Right atrium auricular region (tissue), 2 donors: ENCODE measurements at regions not wholly inside any gene's neighbourhood (a gene's known extent, or its start where the extent isn't known, plus 50 kb on each side); places are given as distances from the start of the nearest gene placed in this dataset.
A peak's percentile ranks its signal among the peaks of the same experiment; 100 is the strongest.

Source experiments
- DNase-seq: peaks from one replicate; pipeline ENCODE4 v3.0.0-alpha.2; 2019; ENCODE audit warnings: low spot score
- H3K27ac ChIP-seq, 2 donors: fragments of 200-600 bp; sonication (generic); 1 replicate in 1 of 2; 2 replicates in 1 of 2; pipeline ENCODE4 v1.5.1; 2016 to 2019
- H3K27me3 ChIP-seq, 2 donors: fragments of 200-600 bp; sonication (generic); one replicate each; pipeline versions ENCODE4 v1.5.1 to v1.6.0; 2017 to 2019
- H3K36me3 ChIP-seq: fragments of 200-600 bp; sonication (generic); one replicate; pipeline ENCODE4 v1.5.1; 2016
- H3K4me1 ChIP-seq, 2 donors: fragments of 200-600 bp; sonication (generic); one replicate each; pipeline versions ENCODE4 v1.5.1 to v1.6.0; 2017 to 2019
- H3K4me3 ChIP-seq, 2 donors: fragments of 200-600 bp; sonication (generic); 1 replicate in 1 of 2; 2 replicates in 1 of 2; pipeline ENCODE4 v1.5.1; 2017 to 2019; ENCODE audit warnings: mild to moderate bottlenecking in 1 of 2, moderate library complexity in 1 of 2
- H3K9me3 ChIP-seq, 2 donors: fragments of 200-600 bp; sonication (generic); one replicate each; pipeline ENCODE4 v1.5.1; 2019
- CTCF ChIP-seq, 2 donors: fragments of 200-600 bp; sonication (generic); IDR thresholded peaks; one replicate each; pipeline ENCODE4 v1.5.1; 2019; ENCODE audit warnings: antibody characterized with exemption in 2 of 2

GRCh38 chr5:96336351-96336985 is 96.6 kb downstream of the PCSK1 start:
- no peaks in the 10 kb centered on the region for H3K9me3 ChIP-seq
- H3K27ac ChIP-seq: peak overlapping the region; percentile 62 to 79
- no peak overlapping the region for H3K4me3 ChIP-seq
- peak; percentile 88 for DNase-seq
- H3K27me3 ChIP-seq: no peaks in the 10 kb centered on the region
- H3K36me3 ChIP-seq: no peaks in the 10 kb centered on the region
- peak; percentile 74 to 91 for TF ChIP-seq CTCF (IDR thresholded peaks at IDR 0.05)
- peaks cover 0 to 40% of the 10 kb centered on the region in 2 donors for H3K4me1 ChIP-seq

GRCh38 chr5:96335873-96336272 is 97.2 kb downstream of the PCSK1 start:
- DNase-seq: no peak
- no peak for TF ChIP-seq CTCF (IDR thresholded peaks at IDR 0.05)
- H3K27ac ChIP-seq: peak overlapping the region; percentile 62 to 79
- no peaks in the 10 kb centered on the region for H3K27me3 ChIP-seq
- H3K4me3 ChIP-seq: no peak overlapping the region
- H3K36me3 ChIP-seq: no peaks in the 10 kb centered on the region
- H3K9me3 ChIP-seq: no peaks in the 10 kb centered on the region
- peaks cover 0 to 46% of the 10 kb centered on the region in 2 donors for H3K4me1 ChIP-seq

GRCh38 chr5:96333391-96333790 is 99.7 kb downstream of the PCSK1 start:
- no peak for DNase-seq
- peaks cover 0 to 31% of the 10 kb centered on the region in 2 donors for H3K4me1 ChIP-seq
- H3K9me3 ChIP-seq: no peaks in the 10 kb centered on the region
- peak overlapping the region; percentile 55 to 78 for H3K27ac ChIP-seq
- H3K4me3 ChIP-seq: no peak overlapping the region
- no peaks in the 10 kb centered on the region for H3K36me3 ChIP-seq
- TF ChIP-seq CTCF (IDR thresholded peaks at IDR 0.05): no peak
- H3K27me3 ChIP-seq: no peaks in the 10 kb centered on the region

- H3K27ac ChIP-seq: peak overlapping the region; percentile 55 to 78
- H3K4me1 ChIP-seq: peaks cover 0 to 25% of the 10 kb centered on the region in 2 donors
- no peak for TF ChIP-seq CTCF (IDR thresholded peaks at IDR 0.05)
- DNase-seq: no peak
- H3K36me3 ChIP-seq: no peaks in the 10 kb centered on the region
- no peaks in the 10 kb centered on the region for H3K9me3 ChIP-seq
- H3K27me3 ChIP-seq: no peaks in the 10 kb centered on the region
- H3K4me3 ChIP-seq: no peak overlapping the region
Measured at GRCh38 chr5:96332535-96333366, 100.3 kb downstream of the PCSK1 start.

- no peak overlapping the region for H3K27ac ChIP-seq
- H3K36me3 ChIP-seq: no peaks in the 10 kb centered on the region
- no peaks in the 10 kb centered on the region for H3K9me3 ChIP-seq
- peaks cover 0 to 21% of the 10 kb centered on the region in 2 donors for H3K4me1 ChIP-seq
- no peaks in the 10 kb centered on the region for H3K27me3 ChIP-seq
- DNase-seq: no peak
- no peak for TF ChIP-seq CTCF (IDR thresholded peaks at IDR 0.05)
- no peak overlapping the region for H3K4me3 ChIP-seq
Measured at GRCh38 chr5:96331681-96332361, 101.2 kb downstream of the PCSK1 start.
